Mesendoderm (in vitro differentiated cells): ENCODE measurements at regions not wholly inside any gene's neighbourhood (a gene's known extent, or its start where the extent isn't known, plus 50 kb on each side); places are given as distances from the start of the nearest gene placed in this dataset.
"Not testable (repeated sequence)": the region's sequence is repeated elsewhere in the genome, so short reads cannot be mapped to it uniquely, and the experiment has no call there.

Experiments used
- DNase-seq: peaks from one replicate; pipeline ENCODE4 v3.0.0; 2013
- H2AK5ac ChIP-seq: 2 replicates; pipeline ENCODE4 v1.6.1; 2013; ENCODE audit warnings: low read length, inconsistent platforms
- H2BK120ac ChIP-seq: 2 replicates; pipeline ENCODE4 v1.6.1; 2013; ENCODE audit warnings: low read depth, mild to moderate bottlenecking, low read length, moderate library complexity, mixed read lengths
- H2BK15ac ChIP-seq: replicated peaks from 2 replicates; pipeline ENCODE4 v1.6.1; 2013; ENCODE audit warnings: low read depth, mild to moderate bottlenecking, moderate library complexity
- H2BK5ac ChIP-seq: 2 replicates; pipeline ENCODE4 v1.6.1; 2013; ENCODE audit warnings: low read length, inconsistent platforms
- H3K18ac ChIP-seq: 2 replicates; pipeline ENCODE4 v1.6.1; 2013; ENCODE audit warnings: mild to moderate bottlenecking, low read length, mixed read lengths
- H3K23ac ChIP-seq: one replicate; pipeline ENCODE4 v1.6.1; 2013; ENCODE audit warnings: low read length
- H3K27ac ChIP-seq: 2 replicates; pipeline ENCODE4 v1.5.1; 2013; ENCODE audit warnings: low read depth, mild to moderate bottlenecking, inconsistent platforms, low read length, moderate library complexity
- H3K27me3 ChIP-seq: 2 replicates; pipeline ENCODE4 v1.6.1; 2013; ENCODE audit warnings: low read length, control low read depth, mild to moderate bottlenecking, inconsistent platforms; ENCODE audit not compliant: insufficient read depth, poor library complexity
- H3K36me3 ChIP-seq: 2 replicates; pipeline ENCODE4 v1.6.1; 2013; ENCODE audit warnings: low read length, inconsistent platforms; ENCODE audit not compliant: control insufficient read depth, insufficient read depth
- H3K4ac ChIP-seq: one replicate; pipeline ENCODE4 v1.6.1; 2013; ENCODE audit warnings: low read depth, mild to moderate bottlenecking, low read length, moderate library complexity
- H3K4me1 ChIP-seq: 2 replicates; pipeline ENCODE4 v1.6.1; 2013; ENCODE audit warnings: low read depth, low read length, inconsistent platforms; ENCODE audit not compliant: control insufficient read depth
- H3K4me2 ChIP-seq: 2 replicates; pipeline ENCODE4 v1.6.1; 2013; ENCODE audit warnings: low read length
- H3K4me3 ChIP-seq: 2 replicates; pipeline ENCODE4 v1.5.1; 2013; ENCODE audit warnings: mild to moderate bottlenecking, low read length
- H3K56ac ChIP-seq: one replicate; pipeline ENCODE4 v1.6.1; 2013; ENCODE audit warnings: low read length
- H3K79me1 ChIP-seq: 2 replicates; pipeline ENCODE4 v1.6.1; 2013; ENCODE audit warnings: low read length, inconsistent platforms
- H3K79me2 ChIP-seq: 2 replicates; pipeline ENCODE4 v1.6.1; 2013; ENCODE audit warnings: mild to moderate bottlenecking, low read length; ENCODE audit not compliant: control insufficient read depth, insufficient read depth
- H3K9ac ChIP-seq: 2 replicates; pipeline ENCODE4 v1.6.1; 2013; ENCODE audit warnings: low read length, inconsistent platforms
- H4K5ac ChIP-seq: one replicate; pipeline ENCODE4 v1.6.1; 2013; ENCODE audit warnings: low read length
- H4K8ac ChIP-seq: one replicate; pipeline ENCODE4 v1.6.1; 2013; ENCODE audit warnings: low read depth, mild to moderate bottlenecking, control low read depth, low read length, moderate library complexity
- WGBS: extraction: QIAGEN DNeasy Blood & Tissue Kit; methylation state at CpG from one replicate; pipeline ENCODE4 v1.1.7; 2013; ENCODE audit warnings: low lambda C conversion rate, missing lambda C conversion rate; ENCODE audit not compliant: insufficient coverage; ENCODE audit errors: extremely low coverage; 5-methylcytosine and 5-hydroxymethylcytosine counted together

DNA sequence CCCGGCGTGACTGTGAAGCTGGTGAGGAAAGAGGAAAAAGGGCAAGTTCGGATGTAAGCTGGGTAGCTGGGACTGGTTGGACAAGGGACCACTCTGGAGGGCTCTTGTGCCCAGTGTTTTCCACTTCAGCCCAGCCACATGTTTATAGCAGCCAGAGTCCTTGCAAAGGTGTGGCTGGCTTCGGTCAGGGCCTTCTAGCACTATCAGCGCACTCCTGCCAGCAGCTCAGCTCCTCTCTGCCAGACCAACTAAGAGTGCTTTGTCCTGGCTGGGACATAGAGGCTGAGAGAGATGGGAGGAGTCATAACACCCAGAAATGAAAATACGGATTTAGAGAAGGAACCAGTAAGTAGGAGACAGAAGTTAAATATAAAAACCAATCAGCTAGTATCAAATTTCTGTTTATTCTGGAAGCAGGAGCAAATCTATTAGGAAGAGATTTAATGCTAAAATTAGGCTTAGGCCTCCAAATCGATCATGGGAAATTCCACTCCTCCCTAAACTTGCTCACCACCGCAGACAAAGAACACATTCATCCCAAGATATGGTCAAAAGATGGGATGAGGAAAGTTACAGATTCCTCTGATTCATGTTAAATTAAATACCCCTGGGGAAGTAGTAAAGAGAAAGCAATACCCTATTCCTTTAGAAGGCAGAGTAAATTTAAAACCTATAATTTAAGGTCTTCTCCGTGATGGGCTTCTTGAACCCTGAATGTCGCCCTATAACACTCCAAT is 135.0 kb downstream of the RALA start:
- Histone ChIP-seq H3K79me1 (peaks cover 3% of the 10 kb centered on the region), H3K18ac (no peak overlapping the region), H3K4ac (no peak overlapping the region), H2BK5ac (no peak overlapping the region), H2AK5ac (no peak overlapping the region), H4K8ac (no peak overlapping the region), H3K79me2 (no peaks in the 10 kb centered on the region), H3K23ac (no peak overlapping the region), H4K5ac (no peak overlapping the region), H2BK15ac (no peak overlapping the region), H3K56ac (no peak overlapping the region), H3K4me1 (no peaks in the 10 kb centered on the region), H3K36me3 (no peaks in the 10 kb centered on the region), H3K9ac (no peak overlapping the region), H3K27ac (no peak overlapping the region), H3K27me3 (no peaks in the 10 kb centered on the region), H2BK120ac (no peak overlapping the region), H3K4me2 (no peak overlapping the region), H3K4me3 (no peak overlapping the region)
- DNase-seq = no peak
- no CpG with 5 or more reads among the region's 10 CpGs for WGBS

DNA sequence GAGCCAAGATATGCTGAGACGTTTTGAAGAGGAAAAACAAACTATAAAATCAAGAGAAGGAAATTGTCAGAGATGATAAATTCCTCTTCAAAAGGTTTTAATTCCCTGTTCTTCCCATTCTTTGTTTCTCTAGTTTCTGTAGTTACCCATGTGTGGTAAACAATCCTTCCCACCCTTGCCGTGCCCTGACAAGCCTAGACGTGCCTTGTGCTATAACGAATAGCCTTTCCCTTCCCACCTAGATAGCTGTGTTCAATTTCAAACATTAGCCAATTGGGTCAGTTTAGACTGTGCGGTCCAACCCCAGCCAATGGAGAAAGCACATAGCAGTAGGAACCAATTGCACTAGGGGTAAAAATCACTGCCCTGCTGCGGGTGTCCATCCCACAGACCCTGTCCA is 138.1 kb downstream of the RALA start:
- no peak for DNase-seq
- Histone ChIP-seq H3K4me2 (no peak overlapping the region), H2BK120ac (no peak overlapping the region), H3K79me2 (no peaks in the 10 kb centered on the region), H4K5ac (no peak overlapping the region), H4K8ac (no peak overlapping the region), H3K18ac (no peak overlapping the region), H3K27ac (no peak overlapping the region), H3K4me3 (no peak overlapping the region), H3K9ac (no peak overlapping the region), H3K27me3 (no peaks in the 10 kb centered on the region), H2BK5ac (no peak overlapping the region), H3K36me3 (no peaks in the 10 kb centered on the region), H2BK15ac (no peak overlapping the region), H3K23ac (no peak overlapping the region), H3K4me1 (no peaks in the 10 kb centered on the region), H3K4ac (no peak overlapping the region), H2AK5ac (no peak overlapping the region), H3K56ac (no peak overlapping the region), H3K79me1 (peaks cover 3% of the 10 kb centered on the region)
- no CpG with 5 or more reads among the region's 6 CpGs for WGBS

DNA sequence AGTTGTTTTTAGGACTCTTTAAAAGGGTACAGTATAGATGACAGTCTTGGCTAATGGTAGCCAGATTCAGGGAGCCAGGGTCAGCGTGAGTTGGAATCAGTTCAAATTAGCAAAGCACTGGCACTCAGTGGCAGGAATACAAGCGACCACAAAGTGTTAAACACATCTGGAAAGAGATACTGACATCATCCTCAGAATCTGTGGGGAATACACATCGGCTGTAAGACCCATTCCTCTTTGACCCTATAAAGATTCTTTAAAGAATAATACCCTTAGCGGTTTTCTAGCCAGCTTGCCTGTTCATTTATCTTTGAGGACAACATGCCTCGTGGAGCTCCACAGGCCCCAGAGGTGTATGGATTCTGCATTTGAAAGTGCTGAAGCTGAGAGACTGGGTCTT is 139.1 kb downstream of the RALA start:
- not testable (repeated sequence) for H3K4me2 ChIP-seq, H4K5ac ChIP-seq, DNase-seq, H3K36me3 ChIP-seq, H4K8ac ChIP-seq, H3K18ac ChIP-seq, H3K4me1 ChIP-seq, H3K79me1 ChIP-seq, H2BK120ac ChIP-seq, H3K23ac ChIP-seq, H3K79me2 ChIP-seq, H2AK5ac ChIP-seq, H3K4ac ChIP-seq, H2BK15ac ChIP-seq, H3K56ac ChIP-seq, H3K9ac ChIP-seq, H3K27ac ChIP-seq, H3K4me3 ChIP-seq, H3K27me3 ChIP-seq, H2BK5ac ChIP-seq
- no CpG with 5 or more reads among the region's 5 CpGs for whole genome bisulfite sequencing

DNA sequence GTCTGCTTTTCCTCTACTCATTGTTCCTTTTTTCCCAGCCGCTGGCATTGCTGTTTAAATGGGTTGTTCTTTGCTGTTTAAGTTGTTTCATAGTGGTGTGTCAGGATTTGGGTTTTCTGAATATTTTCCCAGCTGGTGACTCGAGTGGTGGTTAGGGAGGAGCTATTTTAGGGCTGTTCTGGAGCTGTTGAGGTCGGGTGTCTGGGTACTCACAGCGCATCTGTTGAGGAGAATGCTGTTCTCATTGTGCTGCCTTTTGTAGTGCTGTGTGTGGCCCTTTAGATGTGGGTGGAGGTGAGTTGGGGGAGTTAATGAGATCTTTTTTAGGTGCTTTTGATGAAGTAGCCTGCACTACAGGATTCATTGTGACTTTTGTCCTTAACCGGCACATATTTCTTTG is 139.5 kb downstream of the RALA start:
- H3K27ac ChIP-seq, H2BK120ac ChIP-seq, H3K79me2 ChIP-seq, H2BK5ac ChIP-seq, H4K5ac ChIP-seq, H3K36me3 ChIP-seq, H2AK5ac ChIP-seq, H3K4ac ChIP-seq, H3K18ac ChIP-seq, H3K9ac ChIP-seq, H3K23ac ChIP-seq, H4K8ac ChIP-seq, H3K27me3 ChIP-seq, H3K4me3 ChIP-seq, H3K4me1 ChIP-seq, H3K79me1 ChIP-seq, DNase-seq, H3K56ac ChIP-seq, H3K4me2 ChIP-seq, H2BK15ac ChIP-seq: not testable (repeated sequence)
- no CpG with 5 or more reads among the region's 5 CpGs for WGBS

DNA sequence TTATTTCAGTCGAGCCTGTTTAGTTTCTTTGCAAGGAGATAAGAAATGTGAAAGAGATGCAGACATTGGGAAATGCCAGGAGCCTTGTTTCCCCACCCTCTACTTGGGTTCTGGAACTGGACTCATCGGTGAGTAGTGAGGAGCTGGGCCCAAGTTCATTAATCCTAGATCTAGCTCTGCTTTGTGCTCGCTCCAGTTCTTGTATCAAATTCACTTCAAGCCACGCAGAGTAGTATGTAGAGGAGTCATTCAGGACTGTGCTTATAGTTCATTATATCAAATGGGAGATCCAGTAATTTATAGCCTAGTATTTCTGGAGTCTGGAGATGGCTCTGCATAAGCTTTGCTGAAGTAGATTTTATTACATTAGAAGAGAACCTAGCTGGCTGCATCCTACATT is 142.5 kb downstream of the RALA start:
- not testable (repeated sequence) for H2BK120ac ChIP-seq, H3K23ac ChIP-seq, H3K79me2 ChIP-seq, H3K4ac ChIP-seq, H2AK5ac ChIP-seq, H3K4me3 ChIP-seq, H2BK5ac ChIP-seq, H2BK15ac ChIP-seq, H3K9ac ChIP-seq, DNase-seq, H3K18ac ChIP-seq, H4K8ac ChIP-seq, H3K4me2 ChIP-seq, H3K79me1 ChIP-seq, H3K4me1 ChIP-seq, H3K36me3 ChIP-seq, H3K27me3 ChIP-seq, H4K5ac ChIP-seq, H3K27ac ChIP-seq, H3K56ac ChIP-seq
- WGBS = no CpG with 5 or more reads among the region's 4 CpGs

DNA sequence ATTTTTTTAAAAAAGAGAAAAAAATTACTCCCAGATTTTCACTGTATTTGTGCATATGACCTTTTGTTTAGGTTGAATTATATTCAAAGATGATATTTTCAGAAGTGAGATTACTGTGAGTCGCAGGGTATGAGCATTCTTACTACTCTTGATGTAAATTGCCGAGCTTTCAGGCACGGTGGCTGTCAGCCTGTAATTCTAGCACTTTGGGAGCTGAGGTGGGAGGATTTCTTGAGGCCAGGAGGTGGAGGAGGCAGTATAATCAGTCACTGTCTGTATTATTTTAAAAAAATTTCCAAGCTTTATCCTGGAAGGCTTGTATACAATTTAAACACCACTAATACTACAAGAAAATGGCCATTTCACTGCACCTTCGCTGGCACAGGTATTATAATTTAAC is 145.1 kb downstream of the RALA start:
- H2AK5ac ChIP-seq, DNase-seq, H3K36me3 ChIP-seq, H3K79me2 ChIP-seq, H3K4me1 ChIP-seq, H3K9ac ChIP-seq, H3K27me3 ChIP-seq, H2BK15ac ChIP-seq, H3K4me2 ChIP-seq, H3K23ac ChIP-seq, H2BK120ac ChIP-seq, H3K4ac ChIP-seq, H3K18ac ChIP-seq, H3K27ac ChIP-seq, H2BK5ac ChIP-seq, H4K8ac ChIP-seq, H3K79me1 ChIP-seq, H3K4me3 ChIP-seq, H4K5ac ChIP-seq, H3K56ac ChIP-seq: not testable (repeated sequence)
- no CpG with 5 or more reads among the region's 4 CpGs for WGBS
